HepG2 (cell line): ENCODE measurements at regions not wholly inside any gene's neighbourhood (a gene's known extent, or its start where the extent isn't known, plus 50 kb on each side); places are given as distances from the start of the nearest gene placed in this dataset.

ENCODE experiments used
- ATF7 ChIP-seq, 2 experiments: fragments of 450-650 bp in 1 of 2; sonication (generic) in 1 of 2; formaldehyde crosslinking in 1 of 2; IDR thresholded peaks; 2 replicates each; pipeline versions ENCODE4 v1.4.0 to v1.6.1; 2016 to 2020; ENCODE audit warnings: antibody characterized with exemption in 1 of 2, mild to moderate bottlenecking in 1 of 2, missing genetic modification reagents in 1 of 2
- CCAR2 ChIP-seq: fragments of 200-400 bp; formaldehyde crosslinking; optimal IDR thresholded peaks from 2 replicates; pipeline ENCODE3; 2018; ENCODE audit warnings: low read depth, mild to moderate bottlenecking, low read length, moderate library complexity
- HOXA9 ChIP-seq: sonication (generic); formaldehyde crosslinking; IDR thresholded peaks from 2 replicates; pipeline ENCODE4 v1.8.1; 2022; ENCODE audit warnings: missing genetic modification reagents, mild to moderate bottlenecking, moderate library complexity, borderline replicate concordance
- JDP2 ChIP-seq: sonication (generic); formaldehyde crosslinking; IDR thresholded peaks from 2 replicates; pipeline ENCODE4 v1.8.1; 2022; ENCODE audit warnings: missing genetic modification reagents, borderline replicate concordance
- MBD4 ChIP-seq: IDR thresholded peaks from 2 replicates; pipeline ENCODE4 v1.6.1; 2012; ENCODE audit warnings: low read length, inconsistent platforms, borderline replicate concordance
- PITX1 ChIP-seq: sonication (generic); formaldehyde crosslinking; IDR thresholded peaks from 2 replicates; pipeline ENCODE4 v1.5.1; 2020; ENCODE audit warnings: mild to moderate bottlenecking, missing genetic modification reagents
- TEAD2 ChIP-seq: sonication (generic); formaldehyde crosslinking; IDR thresholded peaks from 2 replicates; pipeline ENCODE4 v1.9.0; 2021; ENCODE audit warnings: missing genetic modification reagents
- THAP8 ChIP-seq: sonication (generic); formaldehyde crosslinking; IDR thresholded peaks from 2 replicates; pipeline ENCODE4 v1.5.1; 2020; ENCODE audit warnings: missing genetic modification reagents, mild to moderate bottlenecking, borderline replicate concordance
- ZBTB1 ChIP-seq: sonication (generic); formaldehyde crosslinking; IDR thresholded peaks from 2 replicates; pipeline ENCODE4 v1.4.0; 2020; ENCODE audit warnings: missing genetic modification reagents, borderline replicate concordance
- ZFP62 ChIP-seq: sonication (generic); formaldehyde crosslinking; IDR thresholded peaks from 2 replicates; pipeline ENCODE4 v1.4.0; 2020; ENCODE audit warnings: missing genetic modification reagents
- ZIK1 ChIP-seq: sonication (generic); formaldehyde crosslinking; IDR thresholded peaks from 2 replicates; pipeline ENCODE4 v1.5.0; 2020; ENCODE audit warnings: mild to moderate bottlenecking, low read depth, missing genetic modification reagents, borderline replicate concordance
- ZNF224 ChIP-seq: sonication (generic); formaldehyde crosslinking; IDR thresholded peaks from 2 replicates; pipeline ENCODE4 v1.5.0; 2020; ENCODE audit warnings: mild to moderate bottlenecking, missing genetic modification reagents
- ZNF264 ChIP-seq: sonication (generic); formaldehyde crosslinking; IDR thresholded peaks from 2 replicates; pipeline ENCODE4 v1.4.0; 2020; ENCODE audit warnings: missing genetic modification reagents
- ZNF407 ChIP-seq: sonication (generic); formaldehyde crosslinking; IDR thresholded peaks from one replicate; pipeline ENCODE4 v1.5.1; 2020; ENCODE audit warnings: mild to moderate bottlenecking, missing genetic modification reagents; ENCODE audit errors: not compliant biosample characterization
- ZNF432 ChIP-seq: sonication (generic); formaldehyde crosslinking; IDR thresholded peaks from 2 replicates; pipeline ENCODE4 v1.5.0; 2020; ENCODE audit warnings: missing genetic modification reagents, mild to moderate bottlenecking, borderline replicate concordance
- ZNF460 ChIP-seq: sonication (generic); formaldehyde crosslinking; IDR thresholded peaks from 2 replicates; pipeline ENCODE4 v1.5.1; 2020; ENCODE audit warnings: missing genetic modification reagents, mild to moderate bottlenecking, borderline replicate concordance
- ZNF552 ChIP-seq: sonication (generic); formaldehyde crosslinking; IDR thresholded peaks from 2 replicates; pipeline ENCODE4 v1.9.0; 2022; ENCODE audit warnings: missing genetic modification reagents, mild to moderate bottlenecking, borderline replicate concordance
- ZNF576 ChIP-seq: sonication (generic); formaldehyde crosslinking; IDR thresholded peaks from 2 replicates; pipeline ENCODE4 v1.4.0; 2020; ENCODE audit warnings: mild to moderate bottlenecking, missing genetic modification reagents
- ZNF75D ChIP-seq: sonication (generic); formaldehyde crosslinking; IDR thresholded peaks from 2 replicates; pipeline ENCODE4 v1.8.1; 2023; ENCODE audit warnings: missing genetic modification reagents, mild to moderate bottlenecking, borderline replicate concordance
- ZNF768 ChIP-seq: sonication (generic); formaldehyde crosslinking; IDR thresholded peaks from 2 replicates; pipeline ENCODE4 v1.4.0; 2020; ENCODE audit warnings: missing genetic modification reagents
- ZNF883 ChIP-seq: sonication (generic); formaldehyde crosslinking; IDR thresholded peaks from 2 replicates; pipeline ENCODE4 v1.5.1; 2020; ENCODE audit warnings: mild to moderate bottlenecking, missing genetic modification reagents; ENCODE audit errors: not compliant biosample characterization

- TF ChIP-seq ZNF407 (CRISPR knock-in tag), result no peak
- no peak for TF ChIP-seq TEAD2 (CRISPR knock-in tag)
- TF ChIP-seq ZNF552 (CRISPR knock-in tag), result no peak
- no peak for TF ChIP-seq ZFP62
- TF ChIP-seq HOXA9 (CRISPR knock-in tag), result no peak
- TF ChIP-seq ZNF75D, result no peak
- TF ChIP-seq PITX1 (CRISPR knock-in tag), result peak; percentile 52; the same call in 1 of the 2 replicates
- no peak for TF ChIP-seq ATF7 (IDR thresholded peaks at IDR 0.05)
- no peak for TF ChIP-seq ATF7 (CRISPR knock-in tag; IDR thresholded peaks at IDR 0.05)
- no peak for TF ChIP-seq ZNF460
- TF ChIP-seq THAP8 (CRISPR knock-in tag), result no peak
- TF ChIP-seq ZBTB1 (CRISPR knock-in tag), result no peak
- TF ChIP-seq ZNF768 (CRISPR knock-in tag), result no peak
- no peak for TF ChIP-seq MBD4
- no peak for TF ChIP-seq ZNF224 (CRISPR knock-in tag)
- TF ChIP-seq ZNF883 (CRISPR knock-in tag), result no peak
- TF ChIP-seq ZNF432, result no peak
- peak; percentile 54; the same call in 1 of the 2 replicates for TF ChIP-seq ZNF264 (CRISPR knock-in tag)
- TF ChIP-seq JDP2 (CRISPR knock-in tag), result no peak
- no peak for TF ChIP-seq ZIK1 (CRISPR knock-in tag)
- TF ChIP-seq ZNF576 (CRISPR knock-in tag), result no peak
- TF ChIP-seq CCAR2, result no peak
Observed at GRCh38 chr6:137793805-137794515, 73.1 kb upstream of the TNFAIP3 start (continued).
